Peyer's patch (tissue), 4 donors: ENCODE measurements at regions not wholly inside any gene's neighbourhood (a gene's known extent, or its start where the extent isn't known, plus 50 kb on each side); places are given as distances from the start of the nearest gene placed in this dataset.

ENCODE experiments used
- DNase-seq, 3 donors: peaks; one replicate each; pipeline ENCODE4 v3.0.0-alpha.2; 2017 to 2019
- H3K27ac ChIP-seq, 4 donors: fragments of 200-600 bp; sonication (generic); one replicate each; pipeline ENCODE4 v1.5.1; 2016 to 2019
- H3K27me3 ChIP-seq, 2 donors: fragments of 200-600 bp; sonication (generic); one replicate each; pipeline ENCODE4 v1.5.1; 2019
- H3K36me3 ChIP-seq, 3 donors: fragments of 200-600 bp; sonication (generic); one replicate each; pipeline ENCODE4 v1.5.1; 2016 to 2019
- H3K4me1 ChIP-seq, 4 donors: fragments of 200-600 bp; sonication (generic); one replicate each; pipeline ENCODE4 v1.5.1; 2016 to 2019
- H3K4me3 ChIP-seq, 4 donors: fragments of 200-600 bp; sonication (generic); 1 replicate in 3 of 4; 2 replicates in 1 of 4; pipeline ENCODE4 v1.5.1; 2016 to 2019; ENCODE audit warnings: mild to moderate bottlenecking in 1 of 4
- H3K9me3 ChIP-seq, 4 donors: fragments of 200-600 bp; sonication (generic); one replicate each; pipeline ENCODE4 v1.5.1; 2016 to 2019; ENCODE audit warnings: mild to moderate bottlenecking in 1 of 4
- POLR2A ChIP-seq, 2 donors: fragments of 450-650 bp; IDR thresholded peaks; one replicate each; pipeline ENCODE4 v1.5.1; 2017; ENCODE audit warnings: antibody characterized with exemption in 2 of 2, mild to moderate bottlenecking in 2 of 2, moderate library complexity in 2 of 2
- TF ChIP-seq, protein P1 (sequence below), 6 experiments: fragments of 450-650 bp in 4 of 6; fragments of 200-600 bp in 2 of 6; sonication (generic) in 1 of 6; IDR thresholded peaks; one replicate each; pipeline ENCODE4 v1.5.1; 2017 to 2019; ENCODE audit warnings: antibody characterized with exemption in 6 of 6, mild to moderate bottlenecking in 3 of 6, moderate library complexity in 1 of 6

DNA sequence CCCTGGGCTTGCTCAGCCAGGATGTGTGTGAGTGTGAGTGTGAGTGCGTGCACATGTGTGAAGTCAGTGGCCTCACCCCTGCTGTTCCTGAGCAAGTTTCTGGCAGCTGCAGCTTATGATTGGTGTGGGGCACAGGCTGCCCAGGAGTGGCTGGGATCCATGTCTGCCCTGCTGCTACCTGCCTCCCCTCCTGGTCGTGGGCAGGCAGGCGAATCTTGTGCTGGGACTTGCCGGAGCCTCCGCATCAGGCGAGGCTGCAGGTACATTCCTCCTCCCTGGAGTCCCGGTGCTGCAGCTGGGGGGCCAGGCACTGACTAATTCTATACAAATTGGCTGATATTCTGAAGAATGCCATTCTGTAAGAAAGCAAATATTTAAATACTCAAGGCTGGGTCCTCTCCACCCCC is 85.6 kb upstream of the WNT4 start:
- Histone ChIP-seq H3K9me3 (no peaks in the 10 kb centered on the region), H3K4me1 (no peaks in the 10 kb centered on the region), H3K27me3 (no peaks in the 10 kb centered on the region), H3K36me3 (no peaks in the 10 kb centered on the region), H3K27ac (no peak overlapping the region), H3K4me3 (no peak overlapping the region)
- DNase-seq = no peak
- TF ChIP-seq POLR2A (IDR thresholded peaks at IDR 0.05) = no peak
- TF ChIP-seq, protein P1, sequence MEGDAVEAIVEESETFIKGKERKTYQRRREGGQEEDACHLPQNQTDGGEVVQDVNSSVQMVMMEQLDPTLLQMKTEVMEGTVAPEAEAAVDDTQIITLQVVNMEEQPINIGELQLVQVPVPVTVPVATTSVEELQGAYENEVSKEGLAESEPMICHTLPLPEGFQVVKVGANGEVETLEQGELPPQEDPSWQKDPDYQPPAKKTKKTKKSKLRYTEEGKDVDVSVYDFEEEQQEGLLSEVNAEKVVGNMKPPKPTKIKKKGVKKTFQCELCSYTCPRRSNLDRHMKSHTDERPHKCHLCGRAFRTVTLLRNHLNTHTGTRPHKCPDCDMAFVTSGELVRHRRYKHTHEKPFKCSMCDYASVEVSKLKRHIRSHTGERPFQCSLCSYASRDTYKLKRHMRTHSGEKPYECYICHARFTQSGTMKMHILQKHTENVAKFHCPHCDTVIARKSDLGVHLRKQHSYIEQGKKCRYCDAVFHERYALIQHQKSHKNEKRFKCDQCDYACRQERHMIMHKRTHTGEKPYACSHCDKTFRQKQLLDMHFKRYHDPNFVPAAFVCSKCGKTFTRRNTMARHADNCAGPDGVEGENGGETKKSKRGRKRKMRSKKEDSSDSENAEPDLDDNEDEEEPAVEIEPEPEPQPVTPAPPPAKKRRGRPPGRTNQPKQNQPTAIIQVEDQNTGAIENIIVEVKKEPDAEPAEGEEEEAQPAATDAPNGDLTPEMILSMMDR (IDR thresholded peaks at IDR 0.05) = no peak

DNA sequence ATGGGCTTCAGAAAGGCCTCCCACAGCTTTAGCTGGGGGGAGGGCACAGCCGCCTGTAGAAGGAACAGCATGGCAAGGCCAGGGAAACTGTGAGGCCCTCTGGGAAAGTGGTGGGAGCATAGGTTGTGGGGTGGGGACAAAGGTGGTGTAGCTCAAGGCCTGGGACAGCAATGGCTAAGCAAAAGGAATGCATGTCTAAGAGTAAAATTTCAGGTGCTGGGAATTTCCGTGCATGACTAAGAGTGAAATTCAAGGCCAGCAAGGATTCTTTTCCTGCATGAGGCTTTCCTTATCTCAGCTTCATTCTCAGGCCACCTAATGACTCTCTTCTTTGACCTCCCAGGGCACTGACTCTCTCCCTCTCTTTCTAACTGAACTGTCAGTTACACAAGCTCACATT is 86.5 kb upstream of the WNT4 start:
- no peak for DNase-seq
- TF ChIP-seq, protein P1 (IDR thresholded peaks at IDR 0.05) = no peak
- no peak for TF ChIP-seq POLR2A (IDR thresholded peaks at IDR 0.05)
- Histone ChIP-seq H3K36me3 (no peaks in the 10 kb centered on the region), H3K9me3 (no peaks in the 10 kb centered on the region), H3K27me3 (no peaks in the 10 kb centered on the region), H3K27ac (no peak overlapping the region), H3K4me3 (no peak overlapping the region), H3K4me1 (no peaks in the 10 kb centered on the region)

DNA sequence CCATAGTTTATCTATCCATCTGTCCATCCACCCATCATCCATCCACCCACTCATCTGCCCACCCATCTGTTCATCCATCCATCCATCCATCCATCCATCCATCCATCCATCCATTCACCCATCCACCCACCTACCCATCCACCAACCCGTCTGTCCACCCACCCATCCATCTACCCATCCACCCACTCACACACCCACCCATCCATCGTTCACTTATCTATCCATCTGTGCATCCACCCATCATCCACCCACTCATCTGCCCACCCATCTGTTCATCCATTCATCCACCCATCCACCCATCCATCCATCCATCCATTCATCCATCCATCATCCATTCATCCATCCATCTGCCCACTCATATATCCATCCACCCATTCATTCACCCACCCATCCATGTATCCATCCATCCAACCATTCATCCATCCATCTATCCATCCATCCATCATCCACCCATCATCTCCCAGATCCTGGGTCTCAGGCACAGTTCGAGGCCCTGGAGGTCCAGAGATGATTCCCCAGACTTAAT is 88.2 kb upstream of the WNT4 start:
- H3K4me1 ChIP-seq = no peaks in the 10 kb centered on the region
- no peak overlapping the region for H3K4me3 ChIP-seq
- no peaks in the 10 kb centered on the region for H3K36me3 ChIP-seq
- TF ChIP-seq, protein P1 (IDR thresholded peaks at IDR 0.05) = no peak
- TF ChIP-seq POLR2A (IDR thresholded peaks at IDR 0.05) = no peak
- DNase-seq = no peak
- H3K27me3 ChIP-seq = no peaks in the 10 kb centered on the region
- no peaks in the 10 kb centered on the region for H3K9me3 ChIP-seq
- no peak overlapping the region for H3K27ac ChIP-seq

DNA sequence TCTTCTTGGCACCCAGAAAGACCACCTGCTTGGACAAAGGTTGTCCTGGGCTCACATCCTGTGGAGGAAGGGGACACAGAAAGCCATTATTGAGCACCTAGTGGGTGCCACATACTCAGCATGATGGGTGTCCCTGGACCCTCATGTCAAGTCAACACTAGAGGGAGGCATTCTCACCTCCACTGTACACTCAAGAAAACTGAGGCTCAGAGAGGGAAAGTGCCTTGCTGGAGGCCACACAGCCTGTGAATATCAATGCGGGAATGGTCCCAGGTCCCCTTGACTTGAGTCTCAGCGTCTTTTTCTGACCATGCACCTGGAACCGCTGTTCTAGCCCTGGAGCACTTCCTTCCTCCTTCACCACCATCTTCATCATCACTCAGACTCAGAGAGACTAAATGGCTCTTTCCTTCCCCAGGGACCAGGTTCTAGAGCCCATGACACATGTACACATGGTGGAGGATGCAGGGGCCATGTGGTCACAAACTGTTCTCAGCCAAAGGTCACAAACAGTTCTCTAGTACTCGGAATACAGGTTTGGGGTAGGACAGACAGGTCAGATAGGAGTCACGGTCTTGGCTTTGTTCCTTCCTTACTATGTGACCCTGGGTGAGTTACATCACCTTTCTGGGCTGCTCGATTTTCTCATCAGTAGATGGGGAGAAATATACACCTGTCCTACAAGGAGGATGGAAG is 89.2 kb upstream of the WNT4 start:
- no peak for DNase-seq
- H3K9me3 ChIP-seq = no peaks in the 10 kb centered on the region
- no peaks in the 10 kb centered on the region for H3K27me3 ChIP-seq
- H3K27ac ChIP-seq = no peak overlapping the region
- H3K4me1 ChIP-seq = no peaks in the 10 kb centered on the region
- H3K36me3 ChIP-seq = no peaks in the 10 kb centered on the region
- no peak for TF ChIP-seq POLR2A (IDR thresholded peaks at IDR 0.05)
- TF ChIP-seq, protein P1 (IDR thresholded peaks at IDR 0.05) = no peak
- no peak overlapping the region for H3K4me3 ChIP-seq

DNA sequence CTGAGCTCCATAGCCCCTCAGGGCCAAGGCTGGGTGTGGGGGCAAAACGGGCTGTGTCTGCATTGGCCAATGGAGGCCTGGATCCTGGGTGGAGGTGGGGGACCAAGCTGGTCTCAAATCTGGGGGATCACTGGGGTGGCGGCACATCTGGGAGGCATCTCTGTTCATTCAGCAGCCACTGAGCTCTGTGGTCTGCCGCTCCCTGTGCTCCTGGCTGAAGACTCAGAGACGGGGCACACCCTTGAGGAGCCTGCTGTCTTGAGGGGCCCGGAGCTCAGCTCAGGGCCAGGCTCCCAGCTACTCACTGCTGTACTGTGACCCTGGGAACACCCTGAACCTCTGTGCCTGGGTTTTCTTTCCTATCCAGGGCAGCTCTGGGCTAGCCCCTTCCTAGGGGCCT is 90.3 kb upstream of the WNT4 start:
- Histone ChIP-seq H3K27ac (no peak overlapping the region), H3K27me3 (no peaks in the 10 kb centered on the region)
- no peak for DNase-seq

More for the DNA sequence above, 90.3 kb upstream of the WNT4 start:
- H3K4me3 ChIP-seq = no peak overlapping the region
- H3K36me3 ChIP-seq = no peaks in the 10 kb centered on the region
- H3K4me1 ChIP-seq = no peaks in the 10 kb centered on the region
- no peak for TF ChIP-seq POLR2A (IDR thresholded peaks at IDR 0.05)
- TF ChIP-seq, protein P1 (IDR thresholded peaks at IDR 0.05) = no peak
- no peaks in the 10 kb centered on the region for H3K9me3 ChIP-seq
